ENCODE measurements at regions not wholly inside any gene's neighbourhood (a gene's known extent, or its start where the extent isn't known, plus 50 kb on each side); places are given as distances from the start of the nearest gene placed in this dataset.
"Not testable (repeated sequence)": the region's sequence is repeated elsewhere in the genome, so short reads cannot be mapped to it uniquely, and the experiment has no call there.

GRCh38 chr21:6034124-6034678, 4487.2 kb upstream of the TPTE start:
- TF ChIP-seq CTCF (IDR thresholded peaks at IDR 0.05; ENCODE audit: insufficient read depth, low read length); POLR2AphosphoS5 (IDR thresholded peaks at IDR 0.05; ENCODE audit: low read depth); REST (IDR thresholded peaks at IDR 0.05; ENCODE audit: insufficient replicate concordance, low read depth): not testable (repeated sequence)
